WTC11 (cell line): ENCODE measurements at regions not wholly inside any gene's neighbourhood (a gene's known extent, or its start where the extent isn't known, plus 50 kb on each side); places are given as distances from the start of the nearest gene placed in this dataset.
A peak's percentile ranks its signal among the peaks of the same experiment; 100 is the strongest.

Source experiments
- ATAC-seq: fragments of 200-7000 bp; cut with Tn5 transposase; 2 replicates; pipeline ENCODE4 v1.10.0; 2021; ENCODE audit warnings: mild to moderate bottlenecking, moderate library complexity
- CTCF ChIA-PET: fragments of 300-600 bp; sonication (Branson Sonifier 250); formaldehyde crosslinking; loops from one replicate; lab custom pipeline; 2021; ENCODE audit warnings: antibody characterized with exemption; lab: Charles Lee
- POLR2A ChIA-PET: fragments of 350-600 bp; sonication (Branson Sonifier 250); formaldehyde crosslinking; loops from one replicate; lab custom pipeline; 2021; ENCODE audit warnings: antibody characterized with exemption; lab: Charles Lee
- DNase-seq: peaks from one replicate; pipeline ENCODE4 v3.0.0; 2021; ENCODE audit warnings: low spot score
- H3K27ac Mint-ChIP-seq: 2 replicates; pipeline ENCODE4 v1.8.0; 2021; ENCODE audit warnings: mixed read lengths
- H3K27me3 Mint-ChIP-seq: 2 replicates; pipeline ENCODE4 v1.8.0; 2021; ENCODE audit warnings: low read depth, mild to moderate bottlenecking, moderate library complexity, mixed read lengths
- H3K36me3 Mint-ChIP-seq: 2 replicates; pipeline ENCODE4 v1.8.0; 2021; ENCODE audit warnings: mixed read lengths
- H3K4me1 Mint-ChIP-seq: 2 replicates; pipeline ENCODE4 v1.8.0; 2022; ENCODE audit warnings: mixed read lengths
- H3K4me3 Mint-ChIP-seq: 2 replicates; pipeline ENCODE4 v1.8.0; 2021; ENCODE audit warnings: mild to moderate bottlenecking, moderate library complexity, mixed read lengths
- H3K9me3 Mint-ChIP-seq: 2 replicates; pipeline ENCODE4 v1.8.0; 2021; ENCODE audit warnings: mixed read lengths
- AR ChIP-seq: fragments of 250-450 bp; sonication (Bioruptor Pico); IDR thresholded peaks from 2 replicates; pipeline ENCODE4 v1.9.0; 2021; ENCODE audit warnings: mild to moderate bottlenecking
- ARID4B ChIP-seq: sonication (generic); formaldehyde crosslinking; IDR thresholded peaks from 2 replicates; pipeline ENCODE4 v1.8.0; 2023; ENCODE audit warnings: missing genetic modification reagents, mild to moderate bottlenecking, borderline replicate concordance
- ATF2 ChIP-seq: sonication (generic); formaldehyde crosslinking; IDR thresholded peaks from 2 replicates; pipeline ENCODE4 v1.8.1; 2022; ENCODE audit warnings: low read depth, missing genetic modification reagents, borderline replicate concordance
- ATF6 ChIP-seq: sonication (generic); formaldehyde crosslinking; IDR thresholded peaks from 2 replicates; pipeline ENCODE4 v1.8.1; 2023; ENCODE audit warnings: mild to moderate bottlenecking, missing genetic modification reagents
- EMX1 ChIP-seq: fragments of 250-450 bp; sonication (Bioruptor Pico); IDR thresholded peaks from 2 replicates; pipeline ENCODE4 v1.8.0; 2021; ENCODE audit warnings: mild to moderate bottlenecking
- FOXJ3 ChIP-seq: sonication (generic); formaldehyde crosslinking; IDR thresholded peaks from 2 replicates; pipeline ENCODE4 v1.9.0; 2021; ENCODE audit warnings: missing genetic modification reagents, mild to moderate bottlenecking, borderline replicate concordance
- GABPB1 ChIP-seq: sonication (generic); formaldehyde crosslinking; IDR thresholded peaks from 2 replicates; pipeline ENCODE4 v1.8.1; 2023; ENCODE audit warnings: mild to moderate bottlenecking, missing genetic modification reagents
- HMGA2 ChIP-seq: fragments of 250-450 bp; sonication (Bioruptor Pico); IDR thresholded peaks from 2 replicates; pipeline ENCODE4 v1.4.0; 2021; ENCODE audit warnings: mild to moderate bottlenecking, moderate library complexity
- NFE2L1 ChIP-seq: sonication (generic); formaldehyde crosslinking; IDR thresholded peaks from 2 replicates; pipeline ENCODE4 v1.8.1; 2023; ENCODE audit warnings: missing genetic modification reagents
- NFYB ChIP-seq: sonication (generic); formaldehyde crosslinking; conservative IDR thresholded peaks from 2 replicates; pipeline ENCODE4 v1.8.0; 2022; ENCODE audit warnings: low read depth, missing genetic modification reagents
- NR3C1 ChIP-seq: sonication (generic); formaldehyde crosslinking; conservative IDR thresholded peaks from 2 replicates; pipeline ENCODE4 v1.8.1; 2023; ENCODE audit warnings: low read depth, mild to moderate bottlenecking, missing genetic modification reagents
- PRDM15 ChIP-seq: sonication (generic); formaldehyde crosslinking; IDR thresholded peaks from 2 replicates; pipeline ENCODE4 v1.8.0; 2022; ENCODE audit warnings: missing genetic modification reagents
- PRRX2 ChIP-seq: fragments of 250-450 bp; sonication (Bioruptor Pico); IDR thresholded peaks from 2 replicates; pipeline ENCODE4 v1.8.0; 2021; ENCODE audit warnings: mild to moderate bottlenecking
- SP1 ChIP-seq: sonication (generic); formaldehyde crosslinking; conservative IDR thresholded peaks from 2 replicates; pipeline ENCODE4 v1.8.1; 2022; ENCODE audit warnings: missing genetic modification reagents
- USF1 ChIP-seq: sonication (generic); formaldehyde crosslinking; IDR thresholded peaks from 2 replicates; pipeline ENCODE4 v1.8.0; 2022; ENCODE audit warnings: mild to moderate bottlenecking, missing genetic modification reagents
- ZBTB43 ChIP-seq: sonication (generic); formaldehyde crosslinking; IDR thresholded peaks from 2 replicates; pipeline ENCODE4 v1.8.1; 2023; ENCODE audit warnings: mild to moderate bottlenecking, missing genetic modification reagents
- ZNF396 ChIP-seq: fragments of 250-450 bp; sonication (Bioruptor Pico); IDR thresholded peaks from 2 replicates; pipeline ENCODE4 v1.8.0; 2021; ENCODE audit warnings: mild to moderate bottlenecking, moderate library complexity, borderline replicate concordance
- ZNF425 ChIP-seq: fragments of 250-450 bp; sonication (Bioruptor Pico); conservative IDR thresholded peaks from 2 replicates; pipeline ENCODE4 v1.9.0; 2021; ENCODE audit warnings: mild to moderate bottlenecking

GRCh38 chr4:178784491-178784890, 1342.3 kb upstream of the AGA start:
- Mint-ChIP-seq H3K4me3 (no peak overlapping the region), H3K4me1 (peaks cover 6% of the 10 kb centered on the region), H3K27me3 (no peaks in the 10 kb centered on the region), H3K36me3 (no peaks in the 10 kb centered on the region), H3K27ac (no peak overlapping the region), H3K9me3 (no peaks in the 10 kb centered on the region)
- CTCF ChIA-PET: no interaction called here
- ATAC-seq: peak; percentile 32; the same call in 1 of the 2 replicates
- POLR2A ChIA-PET: no interaction called here
- TF ChIP-seq ARID4B: no peak
- no peak for TF ChIP-seq SP1 (CRISPR knock-in tag)
- no peak for TF ChIP-seq GABPB1 (CRISPR knock-in tag)
- TF ChIP-seq ATF6 (CRISPR knock-in tag): no peak
- no peak for TF ChIP-seq NR3C1
- no peak for TF ChIP-seq EMX1 (CRISPR knock-in tag)
- TF ChIP-seq NFE2L1 (CRISPR knock-in tag): no peak
- no peak for TF ChIP-seq PRDM15 (CRISPR knock-in tag)
- TF ChIP-seq NFYB (CRISPR knock-in tag): no peak
- no peak for TF ChIP-seq PRRX2 (CRISPR knock-in tag)
- no peak for TF ChIP-seq AR (CRISPR knock-in tag)
- TF ChIP-seq ZBTB43: no peak
- no peak for TF ChIP-seq ATF2
- no peak for TF ChIP-seq ZNF396 (CRISPR knock-in tag)
- no peak for TF ChIP-seq FOXJ3 (CRISPR knock-in tag)
- no peak for TF ChIP-seq ZNF425
- TF ChIP-seq HMGA2 (CRISPR knock-in tag): no peak
- no peak for TF ChIP-seq USF1 (CRISPR knock-in tag)
- no peak for DNase-seq
